ENCODE measurements at regions not wholly inside any gene's neighbourhood (a gene's known extent, or its start where the extent isn't known, plus 50 kb on each side); places are given as distances from the start of the nearest gene placed in this dataset.

GRCh38 chr3:24648063-24648462, 153.4 kb upstream of the THRB start:
- TF ChIP-seq CTCF (IDR thresholded peaks at IDR 0.05): no peak
- no peak for TF ChIP-seq POLR2A (IDR thresholded peaks at IDR 0.05)
